HepG2 (cell line): ENCODE measurements at regions not wholly inside any gene's neighbourhood (a gene's known extent, or its start where the extent isn't known, plus 50 kb on each side); places are given as distances from the start of the nearest gene placed in this dataset.

ENCODE experiments used
- ATAC-seq: fragments of 200-7000 bp; cut with Tn5 transposase; 3 replicates; pipeline ENCODE4 v1.9.1; 2020; ENCODE audit warnings: mild to moderate bottlenecking, moderate library complexity
- BruUV-seq: library from RNA; stranded (reverse); fragments of 400-500 nt; replicated peaks from 2 replicates; lab custom pipeline; 2021; lab: Mats Ljungman, UMichigan
- CTCF ChIA-PET: fragments of 300-600 bp; formaldehyde crosslinking; extraction: SDS; loops from one replicate; lab custom pipeline; 2021; ENCODE audit warnings: low total read pairs, inconsistent platforms, low intra/inter-chr PET ratio; lab: Yijun Ruan, JAX
- POLR2A ChIA-PET: fragments of 350-600 bp; sonication (Branson Sonifier 250); formaldehyde crosslinking; loops from one replicate; lab custom pipeline; 2020; ENCODE audit warnings: antibody characterized with exemption, inconsistent platforms; lab: Yijun Ruan, JAX
- DNase-seq: peaks from one replicate; pipeline ENCODE4 v3.0.0-alpha.2; 2015; ENCODE audit warnings: low spot score
- FAIRE-seq: peaks from 3 replicates; lab custom pipeline; 2011; peaks lifted over from hg19 to GRCh38; lab: Jason Lieb, UNC
- H2AFZ ChIP-seq: one replicate; pipeline ENCODE4 v1.6.1; 2011; ENCODE audit warnings: low read length, inconsistent platforms
- H3K27ac ChIP-seq: fragments of 300-600 bp; 3 replicates; pipeline ENCODE4 v1.8.0; 2011; ENCODE audit warnings: mixed run types, mild to moderate bottlenecking, mixed read lengths, low read length, inconsistent platforms; ENCODE audit not compliant: insufficient read depth; ENCODE audit errors: extremely low read length
- H3K27me3 ChIP-seq, 2 experiments: fragments of 200-600 bp in 1 of 2; 2 replicates in 1 of 2; 3 replicates in 1 of 2; pipeline versions ENCODE4 v1.6.0 to v1.8.0; 2011; ENCODE audit warnings: low read length in 2 of 2, mild to moderate bottlenecking in 2 of 2, moderate library complexity in 2 of 2, inconsistent platforms in 1 of 2; ENCODE audit not compliant: insufficient read depth in 2 of 2, control insufficient read depth in 1 of 2
- H3K36me3 ChIP-seq, 2 experiments: fragments of 200-600 bp in 1 of 2; replicated peaks in 1 of 2; 2 replicates in 1 of 2; 3 replicates in 1 of 2; pipeline versions ENCODE4 v1.5.1 to v1.8.0; 2011; ENCODE audit warnings: low read length in 2 of 2, inconsistent platforms in 1 of 2; ENCODE audit not compliant: insufficient read depth in 2 of 2, control insufficient read depth in 1 of 2
- H3K4me1 ChIP-seq: 2 replicates; pipeline ENCODE4 v1.5.1; 2012; ENCODE audit warnings: low read length, inconsistent platforms; ENCODE audit not compliant: insufficient read depth
- H3K4me2 ChIP-seq: 2 replicates; pipeline ENCODE4 v1.6.0; 2011; ENCODE audit warnings: low read depth, low read length, inconsistent platforms
- H3K4me3 ChIP-seq, 3 experiments: fragments of 200-600 bp in 1 of 3; sonication (generic), shearing (Covaris generic) in 1 of 3; replicated peaks in 1 of 3; 2 replicates each; pipeline ENCODE4 v1.5.1; 2011 to 2016; ENCODE audit warnings: low read length in 3 of 3, inconsistent platforms in 2 of 3, low read depth in 2 of 3, mild to moderate bottlenecking in 2 of 3, control low read depth in 1 of 3, mixed read lengths in 1 of 3; ENCODE audit not compliant: insufficient read depth in 1 of 3
- H3K79me2 ChIP-seq: one replicate; pipeline ENCODE4 v1.6.1; 2011; ENCODE audit warnings: low read length, inconsistent platforms; ENCODE audit not compliant: insufficient read depth
- H3K9ac ChIP-seq: 2 replicates; pipeline ENCODE4 v1.6.0; 2011; ENCODE audit warnings: mild to moderate bottlenecking, low read depth, low read length, inconsistent platforms; ENCODE audit not compliant: insufficient read depth
- H3K9me3 ChIP-seq: 2 replicates; pipeline ENCODE4 v1.5.1; 2012; ENCODE audit warnings: mild to moderate bottlenecking, low read length
- H4K20me1 ChIP-seq: 2 replicates; pipeline ENCODE4 v1.6.0; 2011; ENCODE audit warnings: inconsistent platforms, mild to moderate bottlenecking, low read length, moderate library complexity; ENCODE audit not compliant: insufficient read depth
- CHD4 ChIP-seq: fragments of 200-600 bp; sonication (generic); IDR thresholded peaks from 2 replicates; pipeline ENCODE4 v1.7.0; 2017; ENCODE audit warnings: mild to moderate bottlenecking, low read length, borderline replicate concordance
- DMAP1 ChIP-seq: IDR thresholded peaks from 2 replicates; pipeline ENCODE4 v1.6.1; 2016
- FIP1L1 ChIP-seq: fragments of 200-400 bp; formaldehyde crosslinking; IDR thresholded peaks from 2 replicates; pipeline ENCODE4 v1.6.1; 2018; ENCODE audit warnings: low read depth, mild to moderate bottlenecking, low read length, moderate library complexity, borderline replicate concordance; ENCODE audit not compliant: insufficient read depth
- GATAD2A ChIP-seq: IDR thresholded peaks from 2 replicates; pipeline ENCODE4 v1.6.1; 2016
- JARID2 ChIP-seq: sonication (generic); formaldehyde crosslinking; IDR thresholded peaks from 2 replicates; pipeline ENCODE4 v1.8.1; 2023; ENCODE audit warnings: missing genetic modification reagents, inconsistent platforms; ENCODE audit not compliant: insufficient replicate concordance
- KAT8 ChIP-seq: IDR thresholded peaks from 2 replicates; pipeline ENCODE4 v1.6.1; 2016; ENCODE audit warnings: missing genetic modification reagents, missing compliant biosample characterization
- MTA1 ChIP-seq: sonication (generic); formaldehyde crosslinking; IDR thresholded peaks from 2 replicates; pipeline ENCODE4 v1.4.0; 2020; ENCODE audit warnings: missing genetic modification reagents, mild to moderate bottlenecking, borderline replicate concordance
- NFYC ChIP-seq: IDR thresholded peaks from 2 replicates; pipeline ENCODE4 v1.6.1; 2016; ENCODE audit warnings: missing genetic modification reagents, missing compliant biosample characterization
- SIX4 ChIP-seq: sonication (generic); formaldehyde crosslinking; IDR thresholded peaks from 2 replicates; pipeline ENCODE4 v1.4.0; 2020; ENCODE audit warnings: missing genetic modification reagents
- TRIM24 ChIP-seq: sonication (generic); formaldehyde crosslinking; IDR thresholded peaks from 2 replicates; pipeline ENCODE4 v1.8.0; 2022; ENCODE audit warnings: mild to moderate bottlenecking, missing genetic modification reagents
- WIZ ChIP-seq: sonication (generic); formaldehyde crosslinking; IDR thresholded peaks from 2 replicates; pipeline ENCODE4 v1.5.1; 2020; ENCODE audit warnings: mild to moderate bottlenecking, missing genetic modification reagents
- ZKSCAN1 ChIP-seq: fragments of 150-350 bp; IDR thresholded peaks from 2 replicates; pipeline ENCODE4 v1.6.1; 2014; ENCODE audit warnings: low read length
- ZMAT3 ChIP-seq: sonication (generic); formaldehyde crosslinking; conservative IDR thresholded peaks from 2 replicates; pipeline ENCODE4 v1.7.0; 2021; ENCODE audit warnings: missing genetic modification reagents
- ZNF12 ChIP-seq: sonication (generic); formaldehyde crosslinking; IDR thresholded peaks from 2 replicates; pipeline ENCODE4 v1.5.0; 2020; ENCODE audit warnings: missing genetic modification reagents
- ZNF382 ChIP-seq: sonication (generic); formaldehyde crosslinking; IDR thresholded peaks from 2 replicates; pipeline ENCODE4 v1.5.0; 2020; ENCODE audit warnings: missing genetic modification reagents, mild to moderate bottlenecking, borderline replicate concordance
- ZNF501 ChIP-seq: sonication (generic); formaldehyde crosslinking; IDR thresholded peaks from 2 replicates; pipeline ENCODE4 v1.5.1; 2020; ENCODE audit warnings: mild to moderate bottlenecking, moderate library complexity, missing genetic modification reagents
- ZNF513 ChIP-seq: sonication (generic); formaldehyde crosslinking; conservative IDR thresholded peaks from 2 replicates; pipeline ENCODE4 v1.5.0; 2020; ENCODE audit warnings: missing genetic modification reagents
- ZNF644 ChIP-seq: IDR thresholded peaks from 2 replicates; pipeline ENCODE4 v1.6.1; 2016; ENCODE audit warnings: low read depth
- ZNF713 ChIP-seq: sonication (generic); formaldehyde crosslinking; IDR thresholded peaks from 2 replicates; pipeline ENCODE4 v1.4.0; 2020; ENCODE audit warnings: mild to moderate bottlenecking, missing genetic modification reagents
- WGBS: methylation state at CpG from one replicate; pipeline ENCODE4 v1.1.6; 2017; ENCODE audit warnings: low lambda C conversion rate; 5-methylcytosine and 5-hydroxymethylcytosine counted together
- in situ Hi-C: cut with HindIII; loops from 2 replicates; pipeline ENCODE4 v1.10.0; 2017; ENCODE audit warnings: low pct_unique_long_range_greater_than_20kb; ENCODE audit not compliant: extremely low pct_ligation_motif_present
- intact Hi-C: fragments of 100-400 bp; cut with micrococcal nuclease; formaldehyde crosslinking; loops from one replicate; pipeline ENCODE4 v1.10.0; 2022; ENCODE audit not compliant: unreplicated experiment
- TF ChIP-seq, protein P1 (sequence below): sonication (generic); formaldehyde crosslinking; IDR thresholded peaks from 2 replicates; pipeline ENCODE4 v1.5.0; 2020; ENCODE audit warnings: missing genetic modification reagents, mild to moderate bottlenecking, borderline replicate concordance
- TF ChIP-seq, protein P2 (sequence below): IDR thresholded peaks from 2 replicates; pipeline ENCODE4 v1.6.1; 2018; ENCODE audit warnings: missing genetic modification reagents

DNA sequence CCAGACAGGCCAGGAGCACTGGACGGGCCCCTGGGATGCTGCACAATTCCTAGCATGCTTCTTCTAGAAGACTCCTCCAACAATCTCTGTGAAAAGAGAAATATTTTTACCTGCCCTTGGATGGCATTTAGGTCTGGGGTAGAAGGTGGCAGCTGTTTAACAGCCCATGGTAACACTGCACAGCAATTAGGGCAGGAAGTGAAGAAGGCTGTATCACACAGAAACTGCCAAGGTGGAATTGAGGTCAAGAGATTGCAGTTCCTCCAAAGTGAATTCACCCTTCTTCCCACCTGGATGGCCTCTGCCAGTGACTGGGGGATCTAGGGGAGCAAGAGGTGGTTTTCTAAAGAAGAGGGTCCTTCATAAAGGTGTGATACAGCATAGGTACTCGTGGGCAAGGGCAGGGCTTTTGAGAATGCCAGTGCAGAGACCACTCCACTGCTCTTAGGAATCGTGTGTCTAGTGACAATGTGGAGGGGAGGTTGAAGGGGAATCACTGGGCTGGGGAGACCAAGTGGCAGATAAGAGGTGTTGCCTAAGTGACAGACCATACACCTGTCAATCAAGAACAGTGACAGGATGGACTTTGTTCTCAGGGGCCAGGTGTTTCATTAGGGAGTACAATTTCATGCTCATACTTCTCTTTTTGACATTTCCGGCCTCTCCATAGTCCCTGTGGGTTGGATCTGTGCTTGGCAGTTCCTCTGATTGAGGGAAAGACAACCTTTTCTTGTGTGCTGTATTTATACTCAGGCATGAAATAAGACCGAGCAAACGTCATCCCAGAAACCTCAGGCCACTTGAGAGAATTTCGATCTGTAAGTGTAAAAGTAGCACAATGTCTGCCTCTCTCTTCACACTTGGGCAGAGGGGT is 83.5 kb upstream of the BCL6 start:
- BruUV-seq = no TSS peak
- POLR2A ChIA-PET = no interaction called here
- Histone ChIP-seq H2AFZ (no peak overlapping the region), H4K20me1 (no peaks in the 10 kb centered on the region), H3K4me3 (no peak overlapping the region), H3K4me1 (peaks cover 43% of the 10 kb centered on the region), H3K27me3 (no peaks in the 10 kb centered on the region), H3K27ac (no peak overlapping the region), H3K4me2 (peak overlapping the region; percentile 44), H3K9me3 (no peaks in the 10 kb centered on the region), H3K36me3 (no peaks in the 10 kb centered on the region), H3K9ac (no peak overlapping the region), H3K79me2 (no peaks in the 10 kb centered on the region)
- ATAC-seq = peak; percentile 76
- 29% methylated on average over 6 of the region's 7 CpGs for WGBS
- intact Hi-C loops = no loop called here
- peak; percentile 52 for FAIRE-seq
- in situ Hi-C loops = no loop called here
- DNase-seq = peak; percentile 64
- CTCF ChIA-PET = no interaction called here
- TF ChIP-seq TRIM24 (CRISPR knock-in tag) = no peak
- TF ChIP-seq, protein P1, sequence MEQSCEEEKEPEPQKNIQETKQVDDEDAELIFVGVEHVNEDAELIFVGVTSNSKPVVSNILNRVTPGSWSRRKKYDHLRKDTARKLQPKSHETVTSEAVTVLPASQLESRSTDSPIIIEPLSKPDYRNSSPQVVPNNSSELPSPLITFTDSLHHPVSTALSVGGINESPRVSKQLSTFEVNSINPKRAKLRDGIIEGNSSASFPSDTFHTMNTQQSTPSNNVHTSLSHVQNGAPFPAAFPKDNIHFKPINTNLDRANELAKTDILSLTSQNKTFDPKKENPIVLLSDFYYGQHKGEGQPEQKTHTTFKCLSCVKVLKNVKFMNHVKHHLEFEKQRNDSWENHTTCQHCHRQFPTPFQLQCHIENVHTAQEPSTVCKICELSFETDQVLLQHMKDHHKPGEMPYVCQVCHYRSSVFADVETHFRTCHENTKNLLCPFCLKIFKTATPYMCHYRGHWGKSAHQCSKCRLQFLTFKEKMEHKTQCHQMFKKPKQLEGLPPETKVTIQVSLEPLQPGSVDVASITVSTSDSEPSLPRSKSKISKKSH (CRISPR knock-in tag) = no peak
- peak; percentile 43; the same call in 1 of the 2 replicates for TF ChIP-seq ZNF644 (CRISPR knock-in tag)
- TF ChIP-seq ZMAT3 (CRISPR knock-in tag) = no peak
- no peak for TF ChIP-seq ZNF513 (CRISPR knock-in tag)
- TF ChIP-seq ZKSCAN1 = no peak
- peak; percentile 67; the same call in 1 of the 2 replicates for TF ChIP-seq GATAD2A (CRISPR knock-in tag)
- 0 out of 2 replicates have a peak, but pooled peaks have one; percentile 23 for TF ChIP-seq ZNF501 (CRISPR knock-in tag)
- no peak for TF ChIP-seq ZNF382 (CRISPR knock-in tag)
- no peak for TF ChIP-seq KAT8 (CRISPR knock-in tag)
- peak; percentile 38; the same call in 1 of the 2 replicates for TF ChIP-seq ZNF12 (CRISPR knock-in tag)
- TF ChIP-seq ZNF713 (CRISPR knock-in tag) = no peak
- TF ChIP-seq CHD4 = no peak
- TF ChIP-seq SIX4 (CRISPR knock-in tag) = peak; percentile 79
- no peak for TF ChIP-seq WIZ (CRISPR knock-in tag)
- no peak for TF ChIP-seq DMAP1 (CRISPR knock-in tag)
- no peak for TF ChIP-seq NFYC (CRISPR knock-in tag)
- TF ChIP-seq FIP1L1 = no peak
- no peak for TF ChIP-seq JARID2 (CRISPR knock-in tag)
- TF ChIP-seq, protein P2, sequence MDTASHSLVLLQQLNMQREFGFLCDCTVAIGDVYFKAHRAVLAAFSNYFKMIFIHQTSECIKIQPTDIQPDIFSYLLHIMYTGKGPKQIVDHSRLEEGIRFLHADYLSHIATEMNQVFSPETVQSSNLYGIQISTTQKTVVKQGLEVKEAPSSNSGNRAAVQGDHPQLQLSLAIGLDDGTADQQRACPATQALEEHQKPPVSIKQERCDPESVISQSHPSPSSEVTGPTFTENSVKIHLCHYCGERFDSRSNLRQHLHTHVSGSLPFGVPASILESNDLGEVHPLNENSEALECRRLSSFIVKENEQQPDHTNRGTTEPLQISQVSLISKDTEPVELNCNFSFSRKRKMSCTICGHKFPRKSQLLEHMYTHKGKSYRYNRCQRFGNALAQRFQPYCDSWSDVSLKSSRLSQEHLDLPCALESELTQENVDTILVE (CRISPR knock-in tag) = no peak
- no peak for TF ChIP-seq MTA1
